Adrenal gland (tissue), 5 donors: ENCODE measurements at regions not wholly inside any gene's neighbourhood (a gene's known extent, or its start where the extent isn't known, plus 50 kb on each side); places are given as distances from the start of the nearest gene placed in this dataset.

Source experiments
- CTCF ChIP-seq, 6 experiments: fragments of 450-650 bp in 4 of 6; fragments of 200-600 bp in 2 of 6; sonication (generic) in 1 of 6; IDR thresholded peaks; 1 replicate in 5 of 6; 2 replicates in 1 of 6; pipeline versions ENCODE4 v1.5.1 to v1.8.0; 2016 to 2021; ENCODE audit warnings: antibody characterized with exemption in 6 of 6, mild to moderate bottlenecking in 2 of 6, moderate library complexity in 1 of 6
- POLR2A ChIP-seq, 2 donors: fragments of 450-650 bp; IDR thresholded peaks; one replicate each; pipeline ENCODE4 v1.6.1; 2017; ENCODE audit warnings: antibody characterized with exemption in 2 of 2, mild to moderate bottlenecking in 2 of 2, moderate library complexity in 1 of 2
- donor health status: DM: no; HTN: no; CAD: no.

DNA sequence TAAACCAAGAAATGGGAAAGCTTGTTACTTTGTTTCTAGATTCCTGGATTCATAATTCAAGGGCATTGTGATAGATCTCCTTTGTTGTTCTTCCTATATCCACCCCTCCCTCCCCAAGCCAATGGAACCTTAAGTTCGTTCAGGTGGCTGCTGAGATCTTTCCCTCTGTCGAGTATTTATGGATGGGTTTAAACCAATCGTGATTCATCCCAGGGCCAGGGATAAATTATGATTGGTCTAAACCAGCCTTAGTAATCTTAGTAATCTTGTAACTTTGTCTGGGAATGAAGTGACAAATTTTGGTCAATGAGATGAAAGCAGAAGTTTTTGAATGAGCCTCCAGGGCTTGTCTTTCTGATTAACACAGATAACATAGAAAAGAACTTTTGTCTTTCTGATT is 56.1 kb upstream of the PCED1B start:
- TF ChIP-seq CTCF (IDR thresholded peaks at IDR 0.05): no peak
- no peak for TF ChIP-seq POLR2A (IDR thresholded peaks at IDR 0.05)
